Ovary (tissue), 7 donors: ENCODE measurements at regions not wholly inside any gene's neighbourhood (a gene's known extent, or its start where the extent isn't known, plus 50 kb on each side); places are given as distances from the start of the nearest gene placed in this dataset.

Source experiments
- DNase-seq, 5 donors: peaks; one replicate each; pipeline ENCODE4 v3.0.0-alpha.2; 2019 to 2020
- H3K27ac ChIP-seq, 2 donors: fragments of 200-600 bp; one replicate each; pipeline versions ENCODE4 v1.5.1 to v1.8.0; 2019 to 2022
- H3K27me3 ChIP-seq: fragments of 200-600 bp; one replicate; pipeline ENCODE4 v1.8.0; 2022
- H3K36me3 ChIP-seq: fragments of 200-600 bp; sonication (generic); one replicate; pipeline ENCODE4 v1.5.1; 2019
- H3K4me1 ChIP-seq: one replicate; pipeline ENCODE4 v1.8.1; 2013; ENCODE audit warnings: mild to moderate bottlenecking, moderate library complexity; ENCODE audit not compliant: insufficient read depth
- H3K4me3 ChIP-seq: fragments of 200-600 bp; sonication (generic); one replicate; pipeline ENCODE4 v1.5.1; 2017
- H3K9me3 ChIP-seq, 2 donors: fragments of 200-600 bp in 1 of 2; sonication (generic) in 1 of 2; one replicate each; pipeline versions ENCODE4 v1.5.1 to v1.8.1; 2013 to 2019; ENCODE audit warnings: mild to moderate bottlenecking in 1 of 2, moderate library complexity in 1 of 2
- CTCF ChIP-seq, 3 donors: fragments of 450-650 bp in 2 of 3; fragments of 200-600 bp in 1 of 3; IDR thresholded peaks; one replicate each; pipeline versions ENCODE4 v1.5.1 to v1.8.0; 2016 to 2022; ENCODE audit warnings: antibody characterized with exemption in 3 of 3, mild to moderate bottlenecking in 1 of 3
- EP300 ChIP-seq: sonication (generic); formaldehyde crosslinking; IDR thresholded peaks from one replicate; pipeline ENCODE4 v1.6.1; 2017; ENCODE audit warnings: antibody characterized with exemption
- POLR2A ChIP-seq: fragments of 450-650 bp; IDR thresholded peaks from one replicate; pipeline ENCODE4 v1.6.1; 2017; ENCODE audit warnings: antibody characterized with exemption, mild to moderate bottlenecking, moderate library complexity
- WGBS, 3 donors: extraction: QIAGEN DNeasy Blood & Tissue Kit in 1 of 3; methylation state at CpG; one replicate each; pipeline versions ENCODE4 v1.1.5 to v1.1.7; 2013 to 2017; 5-methylcytosine and 5-hydroxymethylcytosine counted together
- intact Hi-C, 4 donors: fragments of 100-400 bp; cut with DNase I; formaldehyde crosslinking; loops; one replicate each; pipeline versions ENCODE4 v1.11.0 to v1.15.1; 2022 to 2023
- donor health status: DM: no; HTN: no; CAD: no; lungs with moderate emphysema.
- donor health status: DM: no; HTN: no; CAD: no.
- donor health status: Bipolar disorder and iron deficiency.
- donor health status: DM: no; HTN: no; CAD: no.
- donor health status: DM: yes; HTN: yes; CAD: no.

GRCh38 chr6:74280130-74280692 lies 584.2 kb downstream of the CD109 start:
- H3K36me3 ChIP-seq: no peaks in the 10 kb centered on the region
- H3K27ac ChIP-seq: no peak overlapping the region
- 81 to 84% (median 83%) methylated on average over 6 of the region's 6 CpGs for WGBS, 3 donors
- intact Hi-C loops: no loop called here
- H3K9me3 ChIP-seq: no peaks in the 10 kb centered on the region
- no peaks in the 10 kb centered on the region for H3K4me1 ChIP-seq
- DNase-seq: no peak
- TF ChIP-seq CTCF (IDR thresholded peaks at IDR 0.05) (no peak), EP300 (no peak), POLR2A (no peak)
- H3K4me3 ChIP-seq: no peak overlapping the region
- no peaks in the 10 kb centered on the region for H3K27me3 ChIP-seq

- no peak for DNase-seq
- TF ChIP-seq CTCF (IDR thresholded peaks at IDR 0.05): no peak
- no peak for TF ChIP-seq POLR2A
- no peak for TF ChIP-seq EP300
- H3K4me1 ChIP-seq: no peaks in the 10 kb centered on the region
- H3K36me3 ChIP-seq: no peaks in the 10 kb centered on the region
- H3K4me3 ChIP-seq: no peak overlapping the region
- 60 to 66% (median 64%) methylated on average over 6 of the region's 6 CpGs for WGBS, 3 donors
- no peak overlapping the region for H3K27ac ChIP-seq
- no peaks in the 10 kb centered on the region for H3K9me3 ChIP-seq
- no peaks in the 10 kb centered on the region for H3K27me3 ChIP-seq
- intact Hi-C loops: no loop called here
These were observed 581.8 kb downstream of the CD109 start for GRCh38 chr6:74277777-74278186.

- TF ChIP-seq CTCF (IDR thresholded peaks at IDR 0.05) (no peak), EP300 (no peak), POLR2A (no peak)
- H3K36me3 ChIP-seq: no peaks in the 10 kb centered on the region
- no peak for DNase-seq
- H3K4me1 ChIP-seq: no peaks in the 10 kb centered on the region
- H3K27me3 ChIP-seq: no peaks in the 10 kb centered on the region
- intact Hi-C loops: no loop called here
- no peak overlapping the region for H3K27ac ChIP-seq
- no peaks in the 10 kb centered on the region for H3K9me3 ChIP-seq
- H3K4me3 ChIP-seq: no peak overlapping the region
These were observed 577.5 kb downstream of the CD109 start for GRCh38 chr6:74273541-74273940.

GRCh38 chr6:74269600-74269858 lies 573.5 kb downstream of the CD109 start:
- intact Hi-C loops: no loop called here
- H3K9me3 ChIP-seq: no peaks in the 10 kb centered on the region
- no peaks in the 10 kb centered on the region for H3K27me3 ChIP-seq
- TF ChIP-seq EP300 (no peak), POLR2A (no peak), CTCF (IDR thresholded peaks at IDR 0.05) (no peak)
- H3K36me3 ChIP-seq: no peaks in the 10 kb centered on the region
- no peak overlapping the region for H3K27ac ChIP-seq
- DNase-seq: no peak
- H3K4me3 ChIP-seq: no peak overlapping the region
- no peaks in the 10 kb centered on the region for H3K4me1 ChIP-seq
- 74 to 80% (median 75%) methylated on average over 3 of the region's 3 CpGs for WGBS, 3 donors
